IMR-90 (cell line): ENCODE measurements at regions not wholly inside any gene's neighbourhood (a gene's known extent, or its start where the extent isn't known, plus 50 kb on each side); places are given as distances from the start of the nearest gene placed in this dataset.

Experiments used
- ATAC-seq: fragments of 200-7000 bp; cut with Tn5 transposase; 2 replicates; pipeline ENCODE4 v1.9.1; 2020; ENCODE audit warnings: low read depth, mild to moderate bottlenecking, moderate library complexity
- BruUV-seq: library from RNA; stranded (reverse); fragments of 400-500 nt; replicated peaks from 2 replicates; lab custom pipeline; 2021; lab: Mats Ljungman, UMichigan
- CTCF ChIA-PET: fragments of 300-600 bp; formaldehyde crosslinking; extraction: SDS; loops from one replicate; lab custom pipeline; 2021; ENCODE audit warnings: antibody characterized with exemption; lab: Yijun Ruan, JAX
- POLR2A ChIA-PET: fragments of 300-600 bp; sonication (Branson Sonifier 250); formaldehyde crosslinking; loops from one replicate; lab custom pipeline; 2022; ENCODE audit warnings: antibody characterized with exemption; ENCODE audit not compliant: unreplicated experiment; lab: Charles Lee
- DNase-seq: peaks from one replicate; pipeline ENCODE4 v3.0.0; 2013
- H2AFZ ChIP-seq: replicated peaks from 2 replicates; pipeline ENCODE3; 2013; ENCODE audit warnings: low read length, mild to moderate bottlenecking; ENCODE audit not compliant: poor library complexity
- H2AK5ac ChIP-seq: 2 replicates; pipeline ENCODE4 v1.6.1; 2013; ENCODE audit warnings: low read depth, low read length, inconsistent platforms
- H2AK9ac ChIP-seq: replicated peaks from 2 replicates; pipeline ENCODE3; 2013; ENCODE audit warnings: mild to moderate bottlenecking, low read depth, low read length, moderate library complexity; ENCODE audit not compliant: poor library complexity
- H2BK120ac ChIP-seq: 2 replicates; pipeline ENCODE4 v1.6.1; 2013; ENCODE audit warnings: low read depth, low read length, inconsistent platforms
- H2BK15ac ChIP-seq: 3 replicates; pipeline ENCODE4 v1.6.1; 2013; ENCODE audit warnings: low read depth, low read length, inconsistent platforms
- H2BK20ac ChIP-seq: 2 replicates; pipeline ENCODE4 v1.6.1; 2013; ENCODE audit warnings: low read depth, mild to moderate bottlenecking, inconsistent platforms, low read length, moderate library complexity
- H2BK5ac ChIP-seq: 2 replicates; pipeline ENCODE4 v1.6.1; 2013; ENCODE audit warnings: mild to moderate bottlenecking, low read depth, low read length, inconsistent platforms; ENCODE audit not compliant: poor library complexity, severe bottlenecking
- H3K14ac ChIP-seq: replicated peaks from 2 replicates; pipeline ENCODE4 v1.6.1; 2013; ENCODE audit warnings: low read depth, low read length, inconsistent platforms
- H3K18ac ChIP-seq: 2 replicates; pipeline ENCODE4 v1.6.1; 2013; ENCODE audit warnings: low read depth, low read length, control low read depth
- H3K23ac ChIP-seq: 2 replicates; pipeline ENCODE4 v1.6.1; 2013; ENCODE audit warnings: low read depth, low read length, inconsistent platforms
- H3K27ac ChIP-seq: 2 replicates; pipeline ENCODE4 v1.5.1; 2013; ENCODE audit warnings: mild to moderate bottlenecking, control low read depth, low read length; ENCODE audit not compliant: insufficient read depth
- H3K27me3 ChIP-seq: 2 replicates; pipeline ENCODE4 v1.6.1; 2013; ENCODE audit warnings: low read length; ENCODE audit not compliant: control insufficient read depth, insufficient read depth
- H3K36me3 ChIP-seq: 2 replicates; pipeline ENCODE4 v1.6.1; 2013; ENCODE audit warnings: low read length, mixed read lengths; ENCODE audit not compliant: control insufficient read depth, insufficient read depth
- H3K4ac ChIP-seq: 2 replicates; pipeline ENCODE4 v1.6.1; 2013; ENCODE audit warnings: low read depth, low read length, inconsistent platforms
- H3K4me1 ChIP-seq: 2 replicates; pipeline ENCODE4 v1.6.1; 2013; ENCODE audit warnings: low read length, mixed read lengths; ENCODE audit not compliant: control insufficient read depth, insufficient read depth
- H3K4me2 ChIP-seq: 2 replicates; pipeline ENCODE4 v1.6.1; 2013; ENCODE audit warnings: low read depth, mild to moderate bottlenecking, control low read depth, low read length, moderate library complexity
- H3K4me3 ChIP-seq: 2 replicates; pipeline ENCODE4 v1.5.1; 2013; ENCODE audit warnings: low read depth, mild to moderate bottlenecking, control low read depth, low read length, moderate library complexity; ENCODE audit not compliant: insufficient read depth
- H3K56ac ChIP-seq: 2 replicates; pipeline ENCODE4 v1.6.1; 2013; ENCODE audit warnings: low read length, inconsistent platforms; ENCODE audit not compliant: insufficient read depth; ENCODE audit errors: extremely low read depth
- H3K79me1 ChIP-seq, 2 experiments: 2 replicates each; pipeline ENCODE4 v1.6.1; 2013; ENCODE audit warnings: low read length in 2 of 2, inconsistent platforms in 1 of 2, low read depth in 1 of 2
- H3K9ac ChIP-seq: 2 replicates; pipeline ENCODE4 v1.6.1; 2013; ENCODE audit warnings: low read depth, low read length, control low read depth
- H3K9me1 ChIP-seq: 2 replicates; pipeline ENCODE4 v1.6.1; 2013; ENCODE audit warnings: low read length, inconsistent platforms; ENCODE audit not compliant: insufficient read depth
- H3K9me3 ChIP-seq: 2 replicates; pipeline ENCODE4 v1.6.1; 2013; ENCODE audit warnings: low read length; ENCODE audit not compliant: control insufficient read depth, insufficient read depth
- H4K20me1 ChIP-seq: 2 replicates; pipeline ENCODE4 v1.6.1; 2013; ENCODE audit warnings: low read length, inconsistent platforms; ENCODE audit not compliant: insufficient read depth
- H4K5ac ChIP-seq: 2 replicates; pipeline ENCODE4 v1.6.1; 2013; ENCODE audit warnings: mild to moderate bottlenecking, low read depth, low read length, control low read depth
- H4K8ac ChIP-seq, 2 experiments: 2 replicates each; pipeline ENCODE4 v1.6.1; 2013; ENCODE audit warnings: low read depth in 2 of 2, low read length in 2 of 2, control low read depth in 1 of 2, inconsistent platforms in 1 of 2
- H4K91ac ChIP-seq: 2 replicates; pipeline ENCODE4 v1.6.1; 2013; ENCODE audit warnings: low read depth, low read length, inconsistent platforms; ENCODE audit not compliant: insufficient read depth
- BHLHE40 ChIP-seq: fragments of 150-350 bp; IDR thresholded peaks from 2 replicates; pipeline ENCODE4 v1.6.1; 2016; ENCODE audit warnings: mild to moderate bottlenecking, low read depth, low read length
- CEBPB ChIP-seq: IDR thresholded peaks from 2 replicates; pipeline ENCODE4 v1.6.1; 2012; ENCODE audit warnings: low read depth, low read length, improper control_type of control experiment
- CHD1 ChIP-seq: IDR thresholded peaks from 2 replicates; pipeline ENCODE4 v1.6.1; 2012; ENCODE audit warnings: low read depth, low read length, improper control_type of control experiment
- CTCF ChIP-seq: conservative IDR thresholded peaks from 2 replicates; pipeline ENCODE4 v1.5.1; 2012; ENCODE audit warnings: mild to moderate bottlenecking, low read depth, low read length, improper control_type of control experiment
- ELK1 ChIP-seq: fragments of 150-350 bp; IDR thresholded peaks from 2 replicates; pipeline ENCODE4 v1.6.1; 2016; ENCODE audit warnings: low read depth, mild to moderate bottlenecking, low read length, moderate library complexity, borderline replicate concordance
- FOS ChIP-seq: fragments of 150-350 bp; IDR thresholded peaks from 2 replicates; pipeline ENCODE4 v1.6.1; 2016; ENCODE audit warnings: low read depth, low read length
- MAFK ChIP-seq: IDR thresholded peaks from 2 replicates; pipeline ENCODE4 v1.6.1; 2012; ENCODE audit warnings: low read depth, low read length, improper control_type of control experiment
- MAZ ChIP-seq: IDR thresholded peaks from 2 replicates; pipeline ENCODE4 v1.6.1; 2012; ENCODE audit warnings: low read depth, mild to moderate bottlenecking, low read length, improper control_type of control experiment, moderate library complexity, borderline replicate concordance
- MXI1 ChIP-seq: IDR thresholded peaks from 2 replicates; pipeline ENCODE4 v1.6.1; 2012; ENCODE audit warnings: low read depth, mild to moderate bottlenecking, low read length, moderate library complexity, borderline replicate concordance
- NFE2L2 ChIP-seq: fragments of 150-350 bp; IDR thresholded peaks from 2 replicates; pipeline ENCODE4 v1.6.1; 2016; ENCODE audit warnings: low read depth, mild to moderate bottlenecking, low read length
- POLR2A ChIP-seq: IDR thresholded peaks from 2 replicates; pipeline ENCODE4 v1.6.1; 2012; ENCODE audit warnings: mild to moderate bottlenecking, low read depth, low read length
- RAD21 ChIP-seq: IDR thresholded peaks from 2 replicates; pipeline ENCODE4 v1.6.1; 2012; ENCODE audit warnings: low read length, improper control_type of control experiment
- RCOR1 ChIP-seq: IDR thresholded peaks from 2 replicates; pipeline ENCODE4 v1.6.1; 2012; ENCODE audit warnings: mild to moderate bottlenecking, low read length, improper control_type of control experiment; ENCODE audit not compliant: insufficient replicate concordance
- RFX5 ChIP-seq: IDR thresholded peaks from 2 replicates; pipeline ENCODE4 v1.8.0; 2012; ENCODE audit warnings: low read depth, mild to moderate bottlenecking, low read length, moderate library complexity
- SMC3 ChIP-seq: fragments of 150-350 bp; IDR thresholded peaks from 2 replicates; pipeline ENCODE4 v1.6.1; 2016; ENCODE audit warnings: low read depth, mild to moderate bottlenecking, antibody characterized with exemption, low read length, moderate library complexity
- USF2 ChIP-seq: fragments of 150-350 bp; IDR thresholded peaks from 2 replicates; pipeline ENCODE4 v1.6.1; 2017; ENCODE audit warnings: mild to moderate bottlenecking, antibody characterized with exemption, low read length, low read depth
- WGBS, 2 experiments: methylation state at CpG; one replicate each; pipeline versions ENCODE4 v1.1.5 to v1.1.7; 2013; ENCODE audit warnings: missing lambda C conversion rate in 2 of 2; ENCODE audit not compliant: insufficient read length in 1 of 2; ENCODE audit errors: extremely low coverage in 2 of 2; 5-methylcytosine and 5-hydroxymethylcytosine counted together
- dilution Hi-C: fragments of 300-500 bp; cut with HindIII; formaldehyde crosslinking; loops from one replicate; pipeline ENCODE4 v1.14.3; 2018; ENCODE audit warnings: low sequenced_read_pairs; ENCODE audit not compliant: unreplicated experiment
- in situ Hi-C: fragments of 300-500 bp; cut with MboI; formaldehyde crosslinking; loops from 3 replicates; pipeline ENCODE4 v1.14.3; 2019; ENCODE audit warnings: low sequenced_read_pairs, inconsistent platforms, mixed read lengths
- intact Hi-C: fragments of 100-400 bp; cut with micrococcal nuclease; formaldehyde crosslinking; loops from 2 replicates; pipeline ENCODE4 v1.10.0; 2022

GRCh38 chr5:82534986-82535385 lies 256.8 kb upstream of the RPS23 start:
- Histone ChIP-seq H2BK120ac (no peak overlapping the region), H2BK5ac (no peak overlapping the region), H3K9me1 (no peaks in the 10 kb centered on the region), H2AFZ (no peak overlapping the region), H3K79me1 (no peaks in the 10 kb centered on the region), H2AK5ac (no peak overlapping the region), H3K27me3 (no peaks in the 10 kb centered on the region; the same call in 1 of the 2 replicates), H3K4me3 (no peak overlapping the region), H3K27ac (no peak overlapping the region), H2AK9ac (no peak overlapping the region), H3K4me2 (no peak overlapping the region), H4K5ac (no peak overlapping the region), H4K91ac (no peak overlapping the region), H3K4me1 (no peaks in the 10 kb centered on the region), H3K9ac (no peak overlapping the region), H3K56ac (no peak overlapping the region), H3K18ac (no peak overlapping the region), H2BK15ac (no peak overlapping the region), H4K20me1 (no peaks in the 10 kb centered on the region), H3K23ac (no peak overlapping the region), H3K4ac (no peak overlapping the region), H3K9me3 (no peaks in the 10 kb centered on the region), H4K8ac (no peak overlapping the region), H3K14ac (no peak overlapping the region), H3K36me3 (no peaks in the 10 kb centered on the region), H2BK20ac (no peak overlapping the region)
- dilution Hi-C loops (no loop called here), in situ Hi-C loops (no loop called here), intact Hi-C loops (no loop called here)
- no peak for DNase-seq
- ChIA-PET CTCF (no interaction called here), POLR2A (no interaction called here)
- ATAC-seq = no peak
- no CpG with 5 or more reads among the region's 1 CpG for WGBS, 2 experiments
- TF ChIP-seq SMC3 (no peak), MAZ (no peak), NFE2L2 (no peak), MAFK (no peak), CEBPB (no peak), CTCF (no peak), FOS (no peak), RCOR1 (no peak), RAD21 (no peak), USF2 (no peak), ELK1 (no peak), CHD1 (no peak), RFX5 (no peak), MXI1 (no peak), POLR2A (no peak), BHLHE40 (no peak)
- no TSS peak for BruUV-seq
